Stomach (tissue), 8 donors: ENCODE measurements at regions not wholly inside any gene's neighbourhood (a gene's known extent, or its start where the extent isn't known, plus 50 kb on each side); places are given as distances from the start of the nearest gene placed in this dataset.

ENCODE experiments used
- DNase-seq, 2 donors: peaks; one replicate each; pipeline versions ENCODE4 v3.0.0 to v3.0.0-alpha.2; 2013 to 2019
- H3K27ac ChIP-seq, 5 donors: fragments of 200-600 bp in 4 of 5; sonication (generic) in 4 of 5; one replicate each; pipeline ENCODE4 v1.5.1; 2013 to 2019; ENCODE audit warnings: mild to moderate bottlenecking in 1 of 5, moderate library complexity in 1 of 5
- H3K27me3 ChIP-seq, 3 donors: fragments of 200-600 bp; sonication (generic); one replicate each; pipeline ENCODE4 v1.5.1; 2017 to 2019; ENCODE audit warnings: mixed run types in 1 of 3
- H3K36me3 ChIP-seq, 4 donors: fragments of 200-600 bp; sonication (generic); 1 replicate in 3 of 4; 2 replicates in 1 of 4; pipeline ENCODE4 v1.5.1; 2016 to 2019
- H3K4me1 ChIP-seq, 4 donors: fragments of 200-600 bp; sonication (generic); one replicate each; pipeline ENCODE4 v1.5.1; 2016 to 2019
- H3K4me3 ChIP-seq, 4 donors: fragments of 200-600 bp; sonication (generic) in 3 of 4; one replicate each; pipeline ENCODE4 v1.5.1; 2016 to 2019; ENCODE audit warnings: mild to moderate bottlenecking in 1 of 4
- H3K9me3 ChIP-seq, 4 donors: fragments of 200-600 bp; sonication (generic); one replicate each; pipeline ENCODE4 v1.5.1; 2016 to 2019
- EP300 ChIP-seq: sonication (generic); formaldehyde crosslinking; IDR thresholded peaks from one replicate; pipeline ENCODE4 v1.6.1; 2017; ENCODE audit warnings: antibody characterized with exemption
- POLR2A ChIP-seq, 4 donors: fragments of 450-650 bp; IDR thresholded peaks; one replicate each; pipeline ENCODE4 v1.6.1; 2016; ENCODE audit warnings: antibody characterized with exemption in 4 of 4, control low read depth in 2 of 4, mild to moderate bottlenecking in 1 of 4, moderate library complexity in 1 of 4
- POLR2AphosphoS5 ChIP-seq, 3 donors: sonication (generic); formaldehyde crosslinking; IDR thresholded peaks; one replicate each; pipeline ENCODE4 v1.6.1; 2016; ENCODE audit warnings: antibody characterized with exemption in 3 of 3
- WGBS, 5 donors: extraction: QIAGEN DNeasy Blood & Tissue Kit in 3 of 5; methylation state at CpG; one replicate each; pipeline versions ENCODE4 v1.1.5 to v1.1.7; 2013 to 2018; 5-methylcytosine and 5-hydroxymethylcytosine counted together
- intact Hi-C: fragments of 100-400 bp; cut with DNase I; formaldehyde crosslinking; loops from one replicate; pipeline ENCODE4 v1.15.1; 2023; ENCODE audit warnings: low total_unique reads
- TF ChIP-seq, protein P1 (sequence below), 7 experiments: fragments of 450-650 bp in 4 of 7; fragments of 200-600 bp in 3 of 7; sonication (generic) in 3 of 7; IDR thresholded peaks; one replicate each; pipeline ENCODE4 v1.5.1; 2016 to 2019; ENCODE audit warnings: antibody characterized with exemption in 7 of 7, control low read depth in 2 of 7, mild to moderate bottlenecking in 1 of 7
- donor health status: healthy with polysubstance abuse.
- donor health status: Bipolar disorder and iron deficiency.
- donor health status: healthy.

GRCh38 chr12:91627225-91627624, 444.6 kb upstream of the DCN start:
- DNase-seq: no peak
- no peak overlapping the region for H3K4me3 ChIP-seq
- no peaks in the 10 kb centered on the region for H3K27me3 ChIP-seq
- H3K4me1 ChIP-seq: no peaks in the 10 kb centered on the region
- no peak overlapping the region for H3K27ac ChIP-seq
- H3K36me3 ChIP-seq: no peaks in the 10 kb centered on the region
- WGBS, 5 donors: 77 to 100% (median 92%) methylated on average over 2 of the region's 2 CpGs
- H3K9me3 ChIP-seq: peaks cover 0 to 9% (median 0%) of the 10 kb centered on the region in 4 donors
- TF ChIP-seq, protein P1, sequence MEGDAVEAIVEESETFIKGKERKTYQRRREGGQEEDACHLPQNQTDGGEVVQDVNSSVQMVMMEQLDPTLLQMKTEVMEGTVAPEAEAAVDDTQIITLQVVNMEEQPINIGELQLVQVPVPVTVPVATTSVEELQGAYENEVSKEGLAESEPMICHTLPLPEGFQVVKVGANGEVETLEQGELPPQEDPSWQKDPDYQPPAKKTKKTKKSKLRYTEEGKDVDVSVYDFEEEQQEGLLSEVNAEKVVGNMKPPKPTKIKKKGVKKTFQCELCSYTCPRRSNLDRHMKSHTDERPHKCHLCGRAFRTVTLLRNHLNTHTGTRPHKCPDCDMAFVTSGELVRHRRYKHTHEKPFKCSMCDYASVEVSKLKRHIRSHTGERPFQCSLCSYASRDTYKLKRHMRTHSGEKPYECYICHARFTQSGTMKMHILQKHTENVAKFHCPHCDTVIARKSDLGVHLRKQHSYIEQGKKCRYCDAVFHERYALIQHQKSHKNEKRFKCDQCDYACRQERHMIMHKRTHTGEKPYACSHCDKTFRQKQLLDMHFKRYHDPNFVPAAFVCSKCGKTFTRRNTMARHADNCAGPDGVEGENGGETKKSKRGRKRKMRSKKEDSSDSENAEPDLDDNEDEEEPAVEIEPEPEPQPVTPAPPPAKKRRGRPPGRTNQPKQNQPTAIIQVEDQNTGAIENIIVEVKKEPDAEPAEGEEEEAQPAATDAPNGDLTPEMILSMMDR (IDR thresholded peaks at IDR 0.05): no peak
- intact Hi-C loops: no loop called here

DNA sequence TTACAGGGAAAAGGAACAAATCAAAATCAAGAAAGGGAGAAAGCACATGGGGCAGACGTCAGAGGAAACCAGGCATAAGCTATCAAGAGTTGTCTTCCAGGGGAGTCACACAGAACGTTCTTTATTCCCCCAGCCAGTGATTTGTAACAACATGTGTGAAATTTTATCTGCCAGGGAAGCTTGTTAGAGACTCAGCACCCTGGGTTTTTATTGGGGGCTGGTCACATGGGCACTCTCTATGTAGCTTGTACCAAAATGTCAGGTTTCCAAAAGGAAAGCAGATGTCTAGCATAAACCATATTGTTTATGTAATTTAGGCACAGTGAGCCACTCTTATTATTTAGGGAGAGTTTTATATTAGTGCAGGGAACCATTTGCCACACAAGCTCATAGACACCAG, 440.4 kb upstream of the DCN start:
- WGBS, 5 donors: 46 to 66% (median 55%) methylated on average over 2 of the region's 2 CpGs
- no peaks in the 10 kb centered on the region for H3K36me3 ChIP-seq
- no peak overlapping the region for H3K4me3 ChIP-seq
- no peak overlapping the region for H3K27ac ChIP-seq
- no peaks in the 10 kb centered on the region for H3K4me1 ChIP-seq
- peak in 1 of 2 donors; percentile 7 for DNase-seq
- H3K9me3 ChIP-seq: peaks cover 0 to 9% (median 0%) of the 10 kb centered on the region in 4 donors
- intact Hi-C loops: no loop called here
- no peaks in the 10 kb centered on the region for H3K27me3 ChIP-seq
- TF ChIP-seq, protein P1 (IDR thresholded peaks at IDR 0.05): no peak
- no peak for TF ChIP-seq POLR2A (IDR thresholded peaks at IDR 0.05)
- TF ChIP-seq POLR2AphosphoS5 (IDR thresholded peaks at IDR 0.05): no peak
- TF ChIP-seq EP300: no peak

DNA sequence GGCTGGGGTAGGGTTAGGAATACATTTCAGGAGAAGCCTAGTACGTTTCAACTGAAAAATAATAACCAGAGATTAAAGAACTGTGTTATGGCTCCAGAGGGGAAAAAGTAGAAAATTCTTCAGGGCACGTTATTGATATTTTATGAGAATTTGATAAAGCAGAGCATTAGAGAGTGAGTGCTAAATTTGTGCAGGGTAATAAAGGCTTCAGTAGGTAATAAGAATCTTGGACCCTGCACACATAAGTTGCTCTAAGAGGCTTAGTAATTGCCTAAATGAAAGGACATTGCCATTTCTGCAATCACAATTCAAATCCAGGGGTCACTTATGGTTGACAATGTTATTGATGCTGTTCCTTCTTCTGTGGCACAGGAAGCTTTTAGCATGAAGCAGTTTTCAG, 439.4 kb upstream of the DCN start:
- no peaks in the 10 kb centered on the region for H3K36me3 ChIP-seq
- WGBS, 5 donors: 42 to 62% (median 59%) methylated on average over 2 of the region's 2 CpGs
- H3K27ac ChIP-seq: no peak overlapping the region
- H3K4me1 ChIP-seq: no peaks in the 10 kb centered on the region
- H3K4me3 ChIP-seq: no peak overlapping the region
- intact Hi-C loops: no loop called here
- H3K27me3 ChIP-seq: no peaks in the 10 kb centered on the region
- no peak for DNase-seq
- TF ChIP-seq, protein P1 (IDR thresholded peaks at IDR 0.05): no peak
- no peak for TF ChIP-seq EP300
- TF ChIP-seq POLR2AphosphoS5 (IDR thresholded peaks at IDR 0.05): no peak
- TF ChIP-seq POLR2A (IDR thresholded peaks at IDR 0.05): no peak
- H3K9me3 ChIP-seq: peaks cover 0 to 9% (median 0%) of the 10 kb centered on the region in 4 donors

DNA sequence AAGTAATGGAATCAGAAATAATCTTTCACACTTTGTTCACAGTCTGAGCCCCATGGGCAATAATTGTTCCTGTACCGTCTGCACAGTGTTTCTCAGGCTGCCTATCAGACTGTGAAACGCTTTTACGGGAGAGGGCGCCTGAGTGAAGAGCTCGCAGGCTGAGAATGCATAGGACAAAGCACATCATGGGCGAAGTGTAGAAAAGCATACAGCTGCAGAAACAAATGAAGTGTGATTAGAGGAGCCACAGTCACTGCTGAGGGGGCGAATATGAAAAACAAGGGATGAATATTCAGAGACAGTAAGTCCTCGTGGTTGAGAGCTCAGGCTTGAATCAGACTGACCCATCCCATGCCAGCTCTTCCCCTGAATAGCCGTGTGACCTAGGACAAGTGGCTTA, 438.4 kb upstream of the DCN start:
- no peaks in the 10 kb centered on the region for H3K4me1 ChIP-seq
- TF ChIP-seq POLR2AphosphoS5 (IDR thresholded peaks at IDR 0.05) (no peak), POLR2A (IDR thresholded peaks at IDR 0.05) (no peak), EP300 (no peak)
- TF ChIP-seq, protein P1 (IDR thresholded peaks at IDR 0.05): no peak
- WGBS, 5 donors: 67 to 82% (median 80%) methylated on average over 9 of the region's 9 CpGs
- intact Hi-C loops: no loop called here
- no peaks in the 10 kb centered on the region for H3K27me3 ChIP-seq
- H3K27ac ChIP-seq: no peak overlapping the region
- peaks cover 0 to 7% (median 0%) of the 10 kb centered on the region in 4 donors for H3K9me3 ChIP-seq
- peak in 1 of 2 donors; percentile 70 for DNase-seq
- H3K4me3 ChIP-seq: no peak overlapping the region
- H3K36me3 ChIP-seq: no peaks in the 10 kb centered on the region
